HPDE6-E6E7 (cell line): ENCODE measurements at regions not wholly inside any gene's neighbourhood (a gene's known extent, or its start where the extent isn't known, plus 50 kb on each side); places are given as distances from the start of the nearest gene placed in this dataset.
"Not testable (repeated sequence)": the region's sequence is repeated elsewhere in the genome, so short reads cannot be mapped to it uniquely, and the experiment has no call there.

Source experiments
- DNase-seq: peaks from one replicate; pipeline ENCODE4 v3.0.0; 2011; ENCODE audit warnings: missing footprints; ENCODE audit errors: extremely low spot score

- DNase-seq: no peak
These were observed 150.0 kb upstream of the SYT10 start for GRCh38 chr12:33589576-33590114.

GRCh38 chr12:33593753-33594152 is 154.1 kb upstream of the SYT10 start:
- DNase-seq: no peak

- DNase-seq: no peak
These were observed 156.4 kb upstream of the SYT10 start for GRCh38 chr12:33596061-33596460.

- no peak for DNase-seq
These were observed 157.2 kb upstream of the SYT10 start for GRCh38 chr12:33596814-33597213.

- no peak for DNase-seq
These were observed 162.9 kb upstream of the SYT10 start for GRCh38 chr12:33602515-33602914.

- DNase-seq: peak; percentile 45
These were observed 166.1 kb upstream of the SYT10 start for GRCh38 chr12:33605757-33606156.

GRCh38 chr12:33609910-33610309 is 170.3 kb upstream of the SYT10 start:
- no peak for DNase-seq

GRCh38 chr12:33614630-33615029 is 175.0 kb upstream of the SYT10 start:
- no peak for DNase-seq

- no peak for DNase-seq
These were observed 177.6 kb upstream of the SYT10 start for GRCh38 chr12:33617218-33617617.

- DNase-seq: no peak
These were observed 188.5 kb upstream of the SYT10 start for GRCh38 chr12:33628087-33628486.

- no peak for DNase-seq
These were observed 194.9 kb upstream of the SYT10 start for GRCh38 chr12:33634544-33634943.

GRCh38 chr12:33636930-33637329 is 197.3 kb upstream of the SYT10 start:
- DNase-seq: not testable (repeated sequence)

GRCh38 chr12:33639975-33640374 is 200.4 kb upstream of the SYT10 start:
- no peak for DNase-seq

- DNase-seq: no peak
These were observed 210.4 kb upstream of the SYT10 start for GRCh38 chr12:33649992-33650391.

- no peak for DNase-seq
These were observed 211.2 kb upstream of the SYT10 start for GRCh38 chr12:33650832-33651231.

GRCh38 chr12:33653362-33653761 is 213.7 kb upstream of the SYT10 start:
- no peak for DNase-seq

- DNase-seq: no peak
These were observed 214.7 kb upstream of the SYT10 start for GRCh38 chr12:33654313-33654712.

GRCh38 chr12:33663000-33663654 is 223.5 kb upstream of the SYT10 start:
- no peak for DNase-seq

- DNase-seq: no peak
These were observed 229.7 kb upstream of the SYT10 start for GRCh38 chr12:33669349-33669748.

GRCh38 chr12:33670284-33670683 is 230.7 kb upstream of the SYT10 start:
- no peak for DNase-seq

- DNase-seq: no peak
These were observed 232.1 kb upstream of the SYT10 start for GRCh38 chr12:33671676-33672075.

GRCh38 chr12:33672836-33673577 is 233.4 kb upstream of the SYT10 start:
- no peak for DNase-seq

- DNase-seq: no peak
These were observed 237.2 kb upstream of the SYT10 start for GRCh38 chr12:33676866-33677265.
